Activated naive CD4-positive, alpha-beta T cell treated with anti-CD3 and anti-CD28 coated beads, Interleukin-2, amount 50 U/mL, for 16 hours (primary cell): ENCODE measurements at regions not wholly inside any gene's neighbourhood (a gene's known extent, or its start where the extent isn't known, plus 50 kb on each side); places are given as distances from the start of the nearest gene placed in this dataset.
A peak's percentile ranks its signal among the peaks of the same experiment; 100 is the strongest.

Source experiments
- DNase-seq: peaks from one replicate; pipeline ENCODE4 v3.0.0-alpha.2; 2020

DNA sequence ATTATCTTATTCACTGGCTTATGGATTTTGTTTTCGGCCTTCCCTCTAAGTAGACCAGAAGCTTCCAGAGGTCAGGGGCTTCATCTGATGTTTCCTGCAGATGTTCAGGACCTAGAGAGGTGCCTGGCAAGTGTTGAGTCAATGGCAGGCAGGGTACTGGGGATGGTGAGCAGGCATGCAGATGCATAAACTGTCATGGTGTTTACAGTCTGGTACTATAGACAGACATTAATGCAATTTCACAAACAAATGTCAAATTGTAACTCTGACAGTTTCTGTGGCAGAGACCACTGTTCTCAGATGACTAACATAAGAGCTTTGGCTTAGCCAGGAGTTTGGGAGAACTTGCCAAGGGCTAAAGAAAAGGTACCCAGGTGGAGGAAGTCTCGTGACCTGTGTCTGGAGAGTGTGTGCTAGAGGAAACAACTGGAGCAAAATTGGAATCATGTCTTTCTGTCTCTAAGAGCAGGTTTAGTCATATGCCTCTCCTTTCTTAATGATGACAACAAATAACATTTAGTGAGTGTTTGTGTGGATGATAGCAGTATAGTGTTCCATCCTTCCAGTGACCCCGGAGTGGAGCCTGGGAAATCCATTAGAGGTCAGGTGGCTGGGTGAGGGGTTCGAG lies 53.7 kb upstream of the TRAK1 start:
- DNase-seq, result no peak

DNA sequence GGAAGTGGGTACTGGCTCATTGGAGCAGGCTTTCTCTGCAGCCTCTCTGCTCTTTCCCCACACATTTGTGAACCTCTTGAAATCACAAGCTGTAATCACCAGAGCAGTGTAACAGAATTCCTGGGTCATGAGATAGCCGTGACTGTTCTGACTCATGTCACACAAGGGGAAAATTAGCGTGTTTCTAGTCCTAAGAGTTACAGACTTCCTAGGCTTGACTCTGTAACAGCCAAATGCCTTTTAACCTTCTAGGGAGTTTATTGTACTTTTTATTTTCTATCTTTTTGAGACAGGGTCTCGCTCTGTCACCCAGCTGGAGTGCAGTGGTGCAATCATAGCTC lies 54.7 kb upstream of the TRAK1 start:
- no peak for DNase-seq

DNA sequence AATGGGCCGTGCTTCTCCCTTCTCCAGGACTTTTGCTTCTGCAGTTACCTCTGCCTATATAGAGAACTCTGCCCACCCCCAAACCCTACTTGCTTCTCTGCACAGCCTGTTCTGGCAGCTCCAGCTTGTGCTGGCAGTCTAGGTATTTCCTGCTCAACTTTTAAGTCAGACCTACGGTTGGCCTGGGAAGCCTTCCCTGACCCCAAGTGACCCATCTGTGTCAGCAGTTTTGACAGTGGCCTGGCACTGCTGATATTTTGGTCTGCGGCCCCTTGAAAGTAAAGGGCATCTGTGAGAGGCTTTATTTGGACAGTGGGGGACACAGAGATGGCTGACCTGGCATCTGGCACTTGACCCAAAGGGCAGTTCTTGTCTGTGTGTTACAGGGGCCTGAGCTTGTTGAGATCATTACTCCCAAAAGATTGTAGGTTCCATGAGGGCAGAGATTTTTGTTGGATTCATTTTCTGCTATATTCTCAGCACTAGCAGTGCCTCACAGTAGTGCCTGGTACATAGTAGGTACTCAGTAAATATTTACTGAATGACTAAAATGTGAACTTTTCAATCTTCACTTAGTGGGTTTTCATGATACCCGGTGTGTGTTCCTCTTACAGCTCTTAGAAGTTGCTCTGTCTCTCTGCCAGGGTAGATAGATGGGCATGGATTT lies 55.2 kb upstream of the TRAK1 start:
- no peak for DNase-seq

DNA sequence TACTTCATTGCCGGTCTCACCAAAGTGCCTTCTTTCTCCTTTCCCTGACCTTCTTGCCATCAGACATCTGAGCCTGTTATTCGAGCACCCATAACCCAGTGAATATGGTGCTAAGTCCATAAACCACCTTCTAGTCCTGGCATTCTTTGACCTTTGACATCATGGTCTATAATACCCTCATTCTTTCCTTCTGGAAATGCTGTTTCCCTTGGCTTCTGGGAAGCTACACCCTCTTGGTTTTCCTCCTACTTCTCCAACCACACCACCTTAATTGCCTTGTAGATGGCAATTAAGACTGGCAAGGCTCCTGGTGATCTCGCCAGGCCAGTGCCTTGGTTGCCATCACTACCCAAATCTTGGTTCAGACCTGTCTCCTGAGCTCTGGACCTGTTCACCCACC lies 56.1 kb upstream of the TRAK1 start:
- no peak for DNase-seq

DNA sequence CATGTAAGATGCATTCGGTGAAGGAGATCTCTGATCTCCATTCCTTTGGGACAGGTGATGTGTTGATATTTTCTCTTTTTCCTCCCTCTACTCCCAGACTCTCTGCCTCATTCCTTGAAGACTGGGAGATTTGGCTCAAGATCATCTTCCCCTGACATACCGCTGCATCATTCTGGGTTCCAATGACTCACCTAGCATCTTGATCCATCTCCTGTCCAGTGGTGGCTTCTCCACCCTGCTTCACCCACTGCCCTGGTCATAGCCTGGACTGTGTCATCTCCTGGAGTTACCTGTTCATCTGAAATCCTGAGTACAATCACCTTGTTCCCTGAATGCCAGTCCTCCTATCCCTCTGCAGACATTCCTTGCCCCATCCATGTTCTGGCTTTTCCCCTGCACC lies 57.4 kb upstream of the TRAK1 start:
- no peak for DNase-seq

DNA sequence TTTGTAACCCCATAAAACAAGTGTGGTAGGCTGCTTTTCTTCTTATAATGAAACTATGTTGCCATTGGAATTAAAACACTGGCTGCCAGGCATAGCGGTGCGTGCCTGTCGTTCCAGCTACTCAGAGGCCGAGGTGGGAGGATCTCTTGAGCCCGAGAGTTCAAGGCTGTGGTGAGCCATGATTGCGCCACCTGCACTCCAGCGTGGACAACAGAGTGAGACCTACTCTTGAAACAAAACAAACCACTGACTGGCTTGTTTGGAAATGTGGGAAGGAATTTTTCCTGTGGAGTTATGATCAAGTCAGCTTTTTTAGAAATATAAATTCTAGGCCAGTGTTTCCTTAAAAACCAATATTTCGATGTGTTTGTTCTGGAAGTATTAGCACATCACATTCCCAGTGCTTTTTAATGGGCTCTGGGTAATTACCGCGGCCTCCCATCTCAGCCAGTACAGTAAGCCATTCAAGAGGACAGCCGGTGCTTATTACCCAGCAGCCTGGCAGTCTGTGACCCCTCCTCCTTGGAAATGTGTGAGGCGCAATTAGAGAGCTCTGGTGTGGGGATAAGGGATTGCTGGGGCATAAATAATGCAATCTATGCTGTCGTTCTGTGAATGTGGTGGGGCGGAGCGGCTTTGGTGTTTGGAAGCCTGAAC lies 58.3 kb upstream of the TRAK1 start:
- DNase-seq, result no peak

DNA sequence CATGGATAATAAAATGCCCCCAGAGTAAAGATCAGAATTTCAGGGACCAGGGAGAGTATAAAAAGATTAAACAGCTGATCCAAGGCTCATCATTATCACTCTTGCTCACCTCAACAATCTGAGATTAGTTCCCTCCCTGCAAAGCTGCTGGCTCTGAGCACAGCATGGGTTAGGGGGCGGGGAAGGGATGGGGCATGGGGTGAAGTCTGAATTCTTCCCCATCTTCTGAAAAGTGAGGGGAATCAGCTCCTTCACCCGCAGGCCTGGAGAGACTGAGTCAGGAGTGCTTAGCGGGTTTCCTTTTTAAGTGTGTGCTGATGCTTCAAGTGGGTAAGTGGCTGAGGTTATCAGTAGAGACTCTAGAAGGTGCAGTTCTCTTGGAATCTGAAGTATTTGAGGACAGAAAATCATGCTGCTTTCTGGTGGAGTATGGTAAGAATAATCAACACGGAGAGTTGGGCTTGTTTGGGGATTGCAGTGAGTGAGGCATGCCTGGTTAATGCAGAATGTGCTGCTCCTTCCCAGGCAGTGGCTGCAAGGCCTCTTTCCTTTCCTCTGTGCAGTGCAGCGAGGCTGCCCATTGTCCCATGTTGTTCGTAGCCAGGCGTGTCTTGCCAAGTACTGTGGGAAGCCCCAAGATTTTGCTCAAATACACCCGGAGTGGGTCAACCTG lies 59.2 kb upstream of the TRAK1 start:
- no peak for DNase-seq

DNA sequence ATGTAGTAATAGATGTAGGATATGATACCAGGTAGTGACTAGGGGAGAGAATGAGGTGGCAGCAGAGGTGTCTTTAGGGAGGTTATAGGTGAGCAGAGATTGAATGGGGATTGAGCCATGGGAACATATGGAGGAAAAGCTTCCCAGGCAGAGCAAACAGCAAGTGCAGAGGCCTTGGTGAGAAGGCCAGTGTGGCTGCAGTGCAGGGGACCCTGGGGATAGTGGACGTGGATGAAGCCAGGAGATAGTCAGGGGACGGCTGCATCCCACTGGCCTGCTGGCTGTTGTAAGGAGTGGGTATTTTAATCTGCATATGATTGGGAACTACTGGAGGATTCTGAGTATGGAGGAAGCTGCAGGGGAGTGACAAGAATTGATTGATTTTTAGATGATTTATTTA lies 62.7 kb upstream of the TRAK1 start:
- DNase-seq, result no peak

DNA sequence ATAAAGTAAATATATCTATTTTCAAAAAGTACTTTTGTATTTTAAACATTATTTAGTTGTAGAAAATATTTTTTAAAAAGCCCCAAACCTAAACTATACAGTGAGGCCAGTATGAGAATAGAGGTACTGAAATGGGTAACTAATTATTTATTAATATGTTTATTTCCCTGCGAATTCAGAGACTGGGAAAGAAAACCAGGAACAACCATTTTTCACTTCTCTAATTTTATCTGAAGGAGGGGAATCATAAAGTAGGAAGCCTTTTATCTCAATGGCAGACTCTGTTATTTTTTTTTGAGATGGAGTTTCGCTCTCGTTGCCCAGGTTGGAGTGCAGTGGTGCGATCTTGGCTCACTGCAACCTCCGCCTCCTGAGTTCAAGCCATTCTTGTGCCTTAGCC lies 63.6 kb upstream of the TRAK1 start:
- no peak for DNase-seq

DNA sequence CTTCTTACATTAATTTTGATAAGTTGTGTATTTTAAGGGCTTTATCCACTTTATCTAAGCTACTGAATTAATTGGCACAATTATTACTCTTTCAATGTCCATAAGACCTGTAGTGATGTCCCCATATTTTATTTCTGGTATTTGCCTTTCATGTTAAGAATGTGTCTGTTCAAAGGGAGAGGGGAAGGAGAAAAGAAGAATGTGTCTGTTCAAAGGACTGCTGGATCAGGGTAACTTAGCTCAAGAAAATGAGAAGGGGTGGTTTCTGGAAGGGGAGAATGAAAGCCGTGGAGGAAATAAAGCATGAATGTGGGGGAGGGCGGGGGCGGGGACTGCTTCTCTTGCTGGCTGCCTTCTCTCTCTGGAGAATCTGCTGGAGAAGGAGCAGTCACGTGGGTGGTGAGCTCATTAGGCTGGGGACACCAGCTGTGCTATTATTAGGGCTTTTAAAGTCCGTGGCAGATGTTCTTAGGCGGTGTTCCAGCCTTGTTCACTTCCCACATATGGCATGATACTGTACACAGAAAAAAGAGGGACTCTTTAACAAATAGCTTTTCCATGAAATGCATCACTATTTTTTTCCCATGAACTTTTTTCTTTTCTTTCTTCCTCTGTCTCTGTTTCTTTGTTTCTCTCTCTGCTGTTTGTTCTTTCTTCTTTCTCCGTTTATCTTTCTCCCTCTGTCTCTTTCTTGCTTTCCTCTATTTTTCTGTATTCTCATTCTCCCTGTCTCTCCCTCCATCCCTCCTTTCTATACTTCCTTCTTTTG lies 63.7 kb upstream of the ULK4 start:
- no peak for DNase-seq

DNA sequence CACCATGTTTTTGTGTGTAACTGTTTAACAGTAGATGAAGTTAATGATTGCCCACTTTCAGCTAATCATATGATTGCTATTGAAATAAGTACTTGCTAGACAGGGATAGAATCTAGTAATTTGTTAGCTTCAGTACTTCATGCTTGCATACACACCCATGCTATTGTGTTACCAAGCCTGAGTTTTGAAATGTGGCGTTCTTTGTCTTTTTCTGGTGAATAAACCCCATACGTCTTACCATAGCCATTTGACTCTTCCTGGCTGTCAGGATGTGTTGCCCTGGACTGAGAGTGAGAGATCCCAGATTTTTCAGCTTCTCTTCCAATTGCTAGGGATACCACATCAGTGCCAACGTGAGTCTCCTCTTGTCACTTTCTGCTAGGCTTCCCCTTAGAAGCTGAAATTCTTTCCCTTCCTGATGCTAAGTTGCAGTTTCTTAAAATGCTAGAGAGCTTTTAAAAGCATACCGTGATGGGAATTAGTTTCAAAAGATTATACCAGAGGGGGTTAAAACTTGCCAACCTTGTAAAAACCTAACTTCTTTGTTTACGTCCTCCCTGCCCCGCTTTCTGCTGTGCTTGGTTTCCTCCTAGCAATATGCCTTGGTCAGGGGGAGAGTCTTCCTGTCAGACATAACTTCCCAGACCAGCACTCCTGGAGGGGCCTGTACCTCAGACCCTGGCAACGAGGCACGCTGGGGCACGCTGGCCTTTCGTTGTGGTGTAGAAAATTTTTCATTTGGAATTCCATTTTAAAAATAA lies 62.9 kb upstream of the ULK4 start:
- no peak for DNase-seq

DNA sequence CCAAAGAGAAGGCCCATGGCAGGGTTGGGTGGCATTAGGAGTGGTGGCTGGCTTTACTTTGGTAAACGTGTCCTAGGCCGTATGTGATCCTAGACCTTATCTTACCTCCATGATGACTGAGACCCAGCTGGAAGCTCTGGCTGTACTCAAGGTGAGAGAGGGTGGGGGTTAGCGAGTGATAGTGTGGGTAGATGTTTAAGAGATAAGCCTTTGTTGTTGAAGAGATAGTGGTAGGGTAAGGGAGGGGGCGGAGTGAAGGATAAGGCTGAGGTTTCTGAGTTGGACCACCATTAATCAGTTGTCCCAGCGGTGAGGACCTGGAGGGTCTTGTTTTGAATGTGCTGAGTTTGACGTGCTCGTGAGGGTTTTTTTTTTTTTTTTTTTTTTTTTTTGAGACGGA lies 61.5 kb upstream of the ULK4 start:
- peak; percentile 21 for DNase-seq

DNA sequence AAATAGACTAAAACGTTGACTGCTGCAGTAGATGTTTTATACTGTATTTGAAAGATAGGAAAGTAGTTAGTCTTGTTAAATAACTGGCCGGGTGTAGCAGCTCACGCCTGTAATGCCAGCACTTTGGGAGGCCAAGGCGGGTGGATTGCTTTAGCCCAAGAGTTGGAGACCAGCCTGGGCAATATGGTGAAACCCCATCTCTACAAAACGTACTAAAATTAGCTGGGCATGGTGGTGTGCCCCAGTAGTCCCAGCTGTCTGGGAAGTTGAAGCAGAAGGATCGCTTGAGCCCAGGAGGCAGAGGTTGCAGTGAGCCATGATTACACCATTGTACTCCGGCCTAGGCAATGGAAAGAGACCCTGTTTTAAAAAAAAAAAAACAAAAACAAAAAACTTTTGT lies 60.5 kb upstream of the ULK4 start:
- DNase-seq, result no peak

DNA sequence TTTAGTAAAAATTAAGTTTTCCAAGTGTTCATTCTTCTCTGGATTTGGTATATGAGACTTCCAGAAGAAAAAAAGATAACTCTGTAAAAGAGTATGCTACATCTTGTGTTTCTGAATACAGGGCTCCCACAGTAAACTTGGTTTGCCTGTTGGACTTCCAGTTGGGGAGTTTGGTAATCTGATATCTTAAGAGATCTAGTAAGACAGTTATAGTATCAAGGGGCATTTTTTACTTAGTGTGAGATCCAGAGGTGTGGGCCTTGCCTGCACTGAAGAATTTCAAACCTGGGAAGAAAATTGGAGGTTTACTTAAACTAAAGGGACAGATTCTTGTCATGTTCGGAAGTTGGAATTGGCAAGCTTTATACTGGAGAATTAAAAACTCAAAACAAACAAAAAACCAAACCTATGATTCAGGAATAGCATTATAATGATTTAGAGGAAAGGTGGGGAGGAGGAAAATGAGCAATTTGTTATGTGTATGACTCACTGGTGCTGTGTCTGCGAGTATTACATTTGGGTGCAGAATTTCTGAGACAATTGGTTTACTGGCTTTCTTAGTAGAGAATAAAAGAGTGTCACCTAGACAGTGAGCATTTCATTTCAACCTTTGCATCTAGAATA lies 58.9 kb upstream of the ULK4 start:
- no peak for DNase-seq

DNA sequence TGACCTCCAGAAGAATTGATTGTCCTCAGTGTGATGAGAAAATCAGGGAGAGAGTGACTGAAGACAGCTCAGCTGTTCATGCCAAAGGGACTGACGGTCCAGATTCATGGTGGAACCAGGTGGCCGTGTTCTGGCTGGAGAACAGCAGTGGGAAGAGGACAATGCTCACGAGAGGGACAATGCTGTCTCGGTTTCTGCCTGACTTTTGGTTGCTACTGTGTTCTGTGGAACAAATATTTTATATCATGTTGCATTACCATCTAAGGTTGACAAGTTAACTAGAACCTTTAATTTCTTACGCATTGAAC lies 58.0 kb upstream of the ULK4 start:
- no peak for DNase-seq

DNA sequence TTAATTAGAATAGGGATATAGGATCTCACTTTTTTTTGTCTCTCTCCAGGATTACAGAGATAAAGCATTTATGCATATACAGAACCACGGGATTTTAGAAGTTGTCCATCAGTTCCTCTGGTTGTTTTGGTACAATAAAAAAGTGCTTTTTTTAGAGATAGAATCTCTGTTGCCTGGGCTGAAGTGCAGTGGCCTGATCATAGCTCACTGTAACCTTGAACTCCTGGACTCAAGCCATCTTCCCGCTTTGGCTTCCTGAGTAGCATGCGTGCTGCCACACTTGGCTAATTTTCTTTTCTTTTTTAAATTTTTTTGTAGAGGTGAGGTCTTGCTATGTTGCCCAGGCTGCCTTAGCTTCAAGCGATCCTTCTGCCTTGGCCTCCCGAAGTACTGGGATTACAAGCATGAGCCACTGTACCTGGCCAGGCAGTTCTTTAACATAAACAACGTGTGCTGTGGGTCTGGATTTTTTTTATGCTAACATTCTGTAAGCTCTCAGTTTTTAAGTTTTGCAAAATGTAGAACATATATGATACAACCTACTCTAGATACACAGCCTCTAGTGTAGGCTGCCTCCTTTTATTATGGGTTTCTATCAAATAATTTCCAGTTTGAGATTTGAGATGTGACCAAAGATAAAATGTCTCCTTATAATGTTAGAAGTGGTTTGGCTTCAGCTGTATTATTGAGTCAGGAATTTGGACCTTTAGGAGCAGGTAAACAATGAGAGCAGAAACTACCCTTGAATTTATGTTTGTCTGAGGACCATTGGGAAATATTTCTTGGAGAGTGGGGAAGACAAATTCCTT lies 57.4 kb upstream of the ULK4 start:
- no peak for DNase-seq

DNA sequence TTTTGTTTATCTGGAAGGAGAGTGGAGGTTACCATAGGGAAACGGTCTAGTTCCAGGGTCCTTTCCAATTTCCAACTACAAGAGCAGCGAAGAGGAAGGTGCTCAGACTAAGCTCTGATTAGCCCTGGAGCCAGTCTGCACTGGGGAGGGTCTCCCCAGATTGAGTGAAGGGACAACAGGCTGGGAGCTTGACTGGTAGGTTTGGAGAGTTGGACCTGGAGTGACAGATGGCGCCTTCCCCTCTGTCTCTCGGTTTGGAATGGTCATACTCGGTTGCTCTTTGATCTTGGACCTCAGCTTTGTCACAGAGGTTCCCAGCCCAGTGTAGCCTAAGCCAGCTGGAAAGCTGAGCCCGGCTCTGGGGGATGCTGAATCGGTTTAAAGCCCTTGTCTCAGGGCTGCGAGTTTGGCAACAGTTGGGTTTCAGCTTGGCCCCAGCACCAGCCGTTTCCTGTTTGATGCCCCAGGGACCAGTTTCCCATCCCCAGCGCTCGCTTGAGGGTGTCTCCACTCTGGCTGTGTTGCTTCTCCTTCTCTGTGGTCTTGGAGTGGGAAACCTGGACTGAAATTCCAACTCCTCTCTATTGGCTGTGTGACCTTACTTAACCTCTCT lies 53.1 kb upstream of the ULK4 start:
- no peak for DNase-seq

DNA sequence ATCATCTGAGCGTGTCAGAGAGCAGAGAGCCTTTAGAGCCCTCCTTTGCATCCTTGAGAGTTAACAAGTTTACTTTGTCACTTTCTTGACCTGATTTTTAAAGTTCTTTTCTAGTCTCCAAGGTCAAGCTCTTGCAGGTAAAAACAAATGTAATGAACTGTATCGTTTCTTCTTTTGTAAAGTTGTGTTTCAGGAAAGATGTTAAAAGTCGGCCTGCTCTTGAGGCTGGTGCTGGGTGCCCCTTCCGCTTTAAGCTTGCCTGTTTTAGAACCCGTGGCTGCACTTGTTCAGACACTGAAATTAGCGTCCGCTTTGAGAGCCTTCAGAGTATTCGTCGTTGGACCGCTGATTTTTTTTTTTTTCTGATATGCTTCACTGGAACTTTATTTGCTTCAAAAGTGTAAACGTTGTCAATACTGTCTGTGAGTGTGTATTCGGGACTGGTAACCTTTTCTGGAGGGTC lies 52.6 kb upstream of the ULK4 start:
- no peak for DNase-seq

DNA sequence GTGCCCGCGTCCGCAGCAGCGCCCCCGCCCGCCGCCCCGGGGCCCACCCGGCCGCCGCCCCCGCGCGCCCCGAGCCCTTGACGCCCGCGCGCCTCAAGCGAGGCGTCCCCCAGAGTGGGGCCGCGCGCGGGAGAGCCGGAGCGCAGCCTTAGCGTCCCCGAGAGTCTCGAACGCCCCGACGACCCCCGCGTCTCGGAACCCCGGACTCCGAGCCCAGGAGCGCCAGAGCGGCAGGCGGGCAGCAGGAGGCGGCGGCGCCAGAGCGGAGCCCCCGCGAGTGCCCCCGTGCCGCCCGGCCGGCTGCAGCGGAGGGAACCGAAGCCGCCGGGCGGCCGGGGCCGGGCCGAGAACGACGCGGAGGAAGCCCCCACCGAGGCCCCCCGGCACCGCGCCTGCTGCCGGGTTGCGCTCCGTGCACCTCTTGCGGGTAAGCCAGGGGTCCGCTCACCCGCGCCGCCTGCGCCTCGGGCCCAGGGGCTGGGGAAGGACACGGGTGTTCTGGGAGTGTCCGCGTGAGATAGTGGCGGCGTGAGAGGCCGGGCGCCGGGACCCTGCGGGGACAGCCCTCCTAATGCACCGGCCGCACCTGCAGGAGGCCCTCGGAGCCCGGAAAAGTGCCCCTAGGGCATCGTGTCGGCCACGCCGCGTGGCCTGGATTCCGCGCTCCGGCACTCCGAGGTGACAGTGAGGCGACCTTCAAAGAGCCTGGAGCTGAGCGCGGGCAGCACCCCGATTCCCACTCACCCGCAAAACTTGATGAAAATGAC lies 52.0 kb upstream of the ULK4 start:
- peak; percentile 48 for DNase-seq
